ENCODE measurements at regions not wholly inside any gene's neighbourhood (a gene's known extent, or its start where the extent isn't known, plus 50 kb on each side); places are given as distances from the start of the nearest gene placed in this dataset.
"Not testable (repeated sequence)": the region's sequence is repeated elsewhere in the genome, so short reads cannot be mapped to it uniquely, and the experiment has no call there.

- H3K9me3 ChIP-seq (ENCODE audit: control insufficient read depth in 2 of 2, low read length in 2 of 2); H3K27me3 ChIP-seq (ENCODE audit: control insufficient read depth in 2 of 2, insufficient read depth in 2 of 2, low read length in 2 of 2); H3K4me1 ChIP-seq (ENCODE audit: control insufficient read depth in 2 of 2, insufficient read depth in 2 of 2, low read length in 2 of 2); H3K4me3 ChIP-seq (ENCODE audit: low read length in 2 of 2); H3K36me3 ChIP-seq (ENCODE audit: control insufficient read depth in 2 of 2, insufficient read depth in 2 of 2, low read length in 2 of 2); H3K9ac ChIP-seq (ENCODE audit: low read depth in 1 of 2, low read length in 2 of 2); H3K27ac ChIP-seq (ENCODE audit: low read depth in 2 of 2, low read length in 2 of 2): not testable (repeated sequence)
These were observed 473.7 kb downstream of the TMEM121 start for GRCh38 chr14:106000029-106000511.

GRCh38 chr14:106001277-106001676 lies 474.9 kb downstream of the TMEM121 start:
- not testable (repeated sequence) for H3K27ac ChIP-seq (ENCODE audit: low read depth in 2 of 2, low read length in 2 of 2); H3K27me3 ChIP-seq (ENCODE audit: control insufficient read depth in 2 of 2, insufficient read depth in 2 of 2, low read length in 2 of 2); H3K36me3 ChIP-seq (ENCODE audit: control insufficient read depth in 2 of 2, insufficient read depth in 2 of 2, low read length in 2 of 2); H3K9ac ChIP-seq (ENCODE audit: low read depth in 1 of 2, low read length in 2 of 2); H3K4me1 ChIP-seq (ENCODE audit: control insufficient read depth in 2 of 2, insufficient read depth in 2 of 2, low read length in 2 of 2); H3K9me3 ChIP-seq (ENCODE audit: control insufficient read depth in 2 of 2, low read length in 2 of 2); H3K4me3 ChIP-seq (ENCODE audit: low read length in 2 of 2)

GRCh38 chr14:106003351-106003750 lies 477.0 kb downstream of the TMEM121 start:
- H3K27me3 ChIP-seq (ENCODE audit: control insufficient read depth in 2 of 2, insufficient read depth in 2 of 2, low read length in 2 of 2), result no peaks in the 10 kb centered on the region
- no peak overlapping the region for H3K9ac ChIP-seq (ENCODE audit: low read depth in 1 of 2, low read length in 2 of 2)
- H3K4me3 ChIP-seq (ENCODE audit: low read length in 2 of 2), result no peak overlapping the region
- no peak overlapping the region for H3K27ac ChIP-seq (ENCODE audit: low read depth in 2 of 2, low read length in 2 of 2)
- no peaks in the 10 kb centered on the region for H3K4me1 ChIP-seq (ENCODE audit: control insufficient read depth in 2 of 2, insufficient read depth in 2 of 2, low read length in 2 of 2)
- no peaks in the 10 kb centered on the region for H3K9me3 ChIP-seq (ENCODE audit: control insufficient read depth in 2 of 2, low read length in 2 of 2)
- no peaks in the 10 kb centered on the region for H3K36me3 ChIP-seq (ENCODE audit: control insufficient read depth in 2 of 2, insufficient read depth in 2 of 2, low read length in 2 of 2)

GRCh38 chr14:106004937-106005795 lies 478.8 kb downstream of the TMEM121 start:
- H3K9me3 ChIP-seq (ENCODE audit: control insufficient read depth in 2 of 2, low read length in 2 of 2); H3K4me1 ChIP-seq (ENCODE audit: control insufficient read depth in 2 of 2, insufficient read depth in 2 of 2, low read length in 2 of 2); H3K4me3 ChIP-seq (ENCODE audit: low read length in 2 of 2); H3K27me3 ChIP-seq (ENCODE audit: control insufficient read depth in 2 of 2, insufficient read depth in 2 of 2, low read length in 2 of 2); H3K36me3 ChIP-seq (ENCODE audit: control insufficient read depth in 2 of 2, insufficient read depth in 2 of 2, low read length in 2 of 2); H3K9ac ChIP-seq (ENCODE audit: low read depth in 1 of 2, low read length in 2 of 2): not testable (repeated sequence)
- peak overlapping the region in 1 of 2 donors; percentile 56 for H3K27ac ChIP-seq (ENCODE audit: low read depth in 2 of 2, low read length in 2 of 2)

- not testable (repeated sequence) for H3K4me1 ChIP-seq (ENCODE audit: control insufficient read depth in 2 of 2, insufficient read depth in 2 of 2, low read length in 2 of 2); H3K27ac ChIP-seq (ENCODE audit: low read depth in 2 of 2, low read length in 2 of 2); H3K4me3 ChIP-seq (ENCODE audit: low read length in 2 of 2); H3K27me3 ChIP-seq (ENCODE audit: control insufficient read depth in 2 of 2, insufficient read depth in 2 of 2, low read length in 2 of 2); H3K36me3 ChIP-seq (ENCODE audit: control insufficient read depth in 2 of 2, insufficient read depth in 2 of 2, low read length in 2 of 2); H3K9me3 ChIP-seq (ENCODE audit: control insufficient read depth in 2 of 2, low read length in 2 of 2); H3K9ac ChIP-seq (ENCODE audit: low read depth in 1 of 2, low read length in 2 of 2)
These were observed 479.7 kb downstream of the TMEM121 start for GRCh38 chr14:106006043-106006442.

GRCh38 chr14:106006716-106007115 lies 480.3 kb downstream of the TMEM121 start:
- H3K4me3 ChIP-seq (ENCODE audit: low read length in 2 of 2); H3K27ac ChIP-seq (ENCODE audit: low read depth in 2 of 2, low read length in 2 of 2); H3K4me1 ChIP-seq (ENCODE audit: control insufficient read depth in 2 of 2, insufficient read depth in 2 of 2, low read length in 2 of 2); H3K9ac ChIP-seq (ENCODE audit: low read depth in 1 of 2, low read length in 2 of 2); H3K27me3 ChIP-seq (ENCODE audit: control insufficient read depth in 2 of 2, insufficient read depth in 2 of 2, low read length in 2 of 2); H3K9me3 ChIP-seq (ENCODE audit: control insufficient read depth in 2 of 2, low read length in 2 of 2); H3K36me3 ChIP-seq (ENCODE audit: control insufficient read depth in 2 of 2, insufficient read depth in 2 of 2, low read length in 2 of 2): not testable (repeated sequence)

GRCh38 chr14:106010783-106011182 lies 484.4 kb downstream of the TMEM121 start:
- H3K4me3 ChIP-seq (ENCODE audit: low read length in 2 of 2), result no peak overlapping the region
- no peak overlapping the region for H3K9ac ChIP-seq (ENCODE audit: low read depth in 1 of 2, low read length in 2 of 2)
- H3K27ac ChIP-seq (ENCODE audit: low read depth in 2 of 2, low read length in 2 of 2), result no peak overlapping the region
- no peaks in the 10 kb centered on the region for H3K36me3 ChIP-seq (ENCODE audit: control insufficient read depth in 2 of 2, insufficient read depth in 2 of 2, low read length in 2 of 2)
- H3K9me3 ChIP-seq (ENCODE audit: control insufficient read depth in 2 of 2, low read length in 2 of 2), result no peaks in the 10 kb centered on the region
- H3K27me3 ChIP-seq (ENCODE audit: control insufficient read depth in 2 of 2, insufficient read depth in 2 of 2, low read length in 2 of 2), result no peaks in the 10 kb centered on the region
- H3K4me1 ChIP-seq (ENCODE audit: control insufficient read depth in 2 of 2, insufficient read depth in 2 of 2, low read length in 2 of 2), result no peaks in the 10 kb centered on the region

- H3K9ac ChIP-seq (ENCODE audit: low read depth in 1 of 2, low read length in 2 of 2); H3K27me3 ChIP-seq (ENCODE audit: control insufficient read depth in 2 of 2, insufficient read depth in 2 of 2, low read length in 2 of 2); H3K9me3 ChIP-seq (ENCODE audit: control insufficient read depth in 2 of 2, low read length in 2 of 2); H3K4me1 ChIP-seq (ENCODE audit: control insufficient read depth in 2 of 2, insufficient read depth in 2 of 2, low read length in 2 of 2); H3K4me3 ChIP-seq (ENCODE audit: low read length in 2 of 2); H3K27ac ChIP-seq (ENCODE audit: low read depth in 2 of 2, low read length in 2 of 2); H3K36me3 ChIP-seq (ENCODE audit: control insufficient read depth in 2 of 2, insufficient read depth in 2 of 2, low read length in 2 of 2): not testable (repeated sequence)
These were observed 485.4 kb downstream of the TMEM121 start for GRCh38 chr14:106011631-106012360.

- not testable (repeated sequence) for H3K9me3 ChIP-seq (ENCODE audit: control insufficient read depth in 2 of 2, low read length in 2 of 2); H3K27me3 ChIP-seq (ENCODE audit: control insufficient read depth in 2 of 2, insufficient read depth in 2 of 2, low read length in 2 of 2); H3K27ac ChIP-seq (ENCODE audit: low read depth in 2 of 2, low read length in 2 of 2); H3K36me3 ChIP-seq (ENCODE audit: control insufficient read depth in 2 of 2, insufficient read depth in 2 of 2, low read length in 2 of 2); H3K4me1 ChIP-seq (ENCODE audit: control insufficient read depth in 2 of 2, insufficient read depth in 2 of 2, low read length in 2 of 2); H3K9ac ChIP-seq (ENCODE audit: low read depth in 1 of 2, low read length in 2 of 2); H3K4me3 ChIP-seq (ENCODE audit: low read length in 2 of 2)
These were observed 486.0 kb downstream of the TMEM121 start for GRCh38 chr14:106012361-106012725.

- Histone ChIP-seq H3K36me3 (ENCODE audit: control insufficient read depth in 2 of 2, insufficient read depth in 2 of 2, low read length in 2 of 2) (no peaks in the 10 kb centered on the region), H3K9ac (ENCODE audit: low read depth in 1 of 2, low read length in 2 of 2) (no peak overlapping the region), H3K27ac (ENCODE audit: low read depth in 2 of 2, low read length in 2 of 2) (no peak overlapping the region), H3K4me3 (ENCODE audit: low read length in 2 of 2) (no peak overlapping the region), H3K9me3 (ENCODE audit: control insufficient read depth in 2 of 2, low read length in 2 of 2) (no peaks in the 10 kb centered on the region), H3K4me1 (ENCODE audit: control insufficient read depth in 2 of 2, insufficient read depth in 2 of 2, low read length in 2 of 2) (no peaks in the 10 kb centered on the region), H3K27me3 (ENCODE audit: control insufficient read depth in 2 of 2, insufficient read depth in 2 of 2, low read length in 2 of 2) (no peaks in the 10 kb centered on the region)
These were observed 487.5 kb downstream of the TMEM121 start for GRCh38 chr14:106013879-106014376.
